Left ventricle myocardium superior (tissue), 1 donor: ENCODE measurements at regions not wholly inside any gene's neighbourhood (a gene's known extent, or its start where the extent isn't known, plus 50 kb on each side); places are given as distances from the start of the nearest gene placed in this dataset.

Experiments
- ATAC-seq: fragments of 200-7000 bp; cut with Tn5 transposase; one replicate; pipeline ENCODE4 v1.9.1; 2020; ENCODE audit warnings: mild to moderate bottlenecking, moderate library complexity
- DNase-seq: peaks from one replicate; pipeline ENCODE4 v3.0.0-alpha.2; 2020
- intact Hi-C: fragments of 100-400 bp; cut with micrococcal nuclease; formaldehyde crosslinking; loops from one replicate; pipeline ENCODE4 v1.11.0; 2022
- donor health status: DM: no; HTN: yes; CAD: no; lungs with severe emphysema.

DNA sequence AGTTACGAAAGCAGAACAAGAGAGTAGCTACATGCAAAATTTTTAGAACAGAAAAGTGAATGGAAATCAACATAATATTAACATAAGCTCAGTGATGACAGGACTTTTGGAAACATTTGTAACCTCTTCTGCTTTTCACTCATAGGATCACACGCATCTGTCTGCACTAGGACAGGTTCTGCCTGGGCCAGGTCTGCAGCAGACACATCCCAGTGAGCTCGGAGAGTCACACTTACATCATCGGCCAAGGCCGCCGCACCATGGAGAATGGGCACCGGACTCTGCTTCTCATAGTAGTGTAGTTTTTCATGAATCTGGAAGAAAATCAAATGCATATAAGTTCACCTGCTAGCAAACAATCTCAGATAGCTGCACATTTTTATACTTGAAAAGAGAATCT, 150.9 kb upstream of the ODAD2 start:
- no peak for ATAC-seq
- intact Hi-C loops, result no loop called here
- DNase-seq, result no peak

DNA sequence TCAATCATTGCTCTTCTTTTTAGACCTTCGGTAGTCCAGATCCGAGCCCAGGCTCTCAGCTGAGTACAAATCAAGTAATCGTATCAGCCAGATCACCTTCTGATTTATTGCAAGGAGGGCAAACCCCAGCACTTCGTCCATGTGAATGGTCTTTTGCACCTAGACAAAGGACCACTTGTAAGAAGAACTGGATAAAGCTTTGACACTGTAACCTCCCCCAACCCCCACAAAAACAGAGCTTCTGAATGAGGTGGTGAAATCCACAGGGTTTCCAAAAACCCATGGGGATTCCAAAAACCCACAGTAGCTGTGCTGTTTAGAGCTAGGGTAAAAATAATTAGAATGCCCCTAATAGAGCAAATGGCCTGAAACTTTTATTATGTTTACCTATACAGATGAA, 148.8 kb upstream of the ODAD2 start:
- no peak for DNase-seq
- intact Hi-C loops, result no loop called here
- ATAC-seq, result no peak

DNA sequence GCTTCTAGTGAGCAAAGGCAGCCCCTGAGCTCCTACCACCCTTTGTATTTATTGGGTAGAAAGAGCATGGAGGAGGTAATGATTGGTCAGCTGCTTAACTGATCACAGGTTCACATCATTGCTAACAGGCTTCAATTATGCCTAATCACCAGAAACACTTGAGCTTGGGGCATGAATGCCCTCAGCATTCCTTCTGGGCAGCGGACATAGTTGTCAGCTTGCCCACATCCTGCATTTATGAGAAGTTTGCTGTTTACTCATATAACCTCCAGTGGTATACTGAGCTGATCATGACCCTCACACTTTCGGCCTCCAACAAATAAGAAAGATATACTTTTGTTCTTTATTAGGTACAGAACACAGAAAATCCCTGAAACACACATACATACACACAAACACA, 140.3 kb upstream of the ODAD2 start:
- intact Hi-C loops, result no loop called here
- no peak for DNase-seq
- ATAC-seq, result no peak

DNA sequence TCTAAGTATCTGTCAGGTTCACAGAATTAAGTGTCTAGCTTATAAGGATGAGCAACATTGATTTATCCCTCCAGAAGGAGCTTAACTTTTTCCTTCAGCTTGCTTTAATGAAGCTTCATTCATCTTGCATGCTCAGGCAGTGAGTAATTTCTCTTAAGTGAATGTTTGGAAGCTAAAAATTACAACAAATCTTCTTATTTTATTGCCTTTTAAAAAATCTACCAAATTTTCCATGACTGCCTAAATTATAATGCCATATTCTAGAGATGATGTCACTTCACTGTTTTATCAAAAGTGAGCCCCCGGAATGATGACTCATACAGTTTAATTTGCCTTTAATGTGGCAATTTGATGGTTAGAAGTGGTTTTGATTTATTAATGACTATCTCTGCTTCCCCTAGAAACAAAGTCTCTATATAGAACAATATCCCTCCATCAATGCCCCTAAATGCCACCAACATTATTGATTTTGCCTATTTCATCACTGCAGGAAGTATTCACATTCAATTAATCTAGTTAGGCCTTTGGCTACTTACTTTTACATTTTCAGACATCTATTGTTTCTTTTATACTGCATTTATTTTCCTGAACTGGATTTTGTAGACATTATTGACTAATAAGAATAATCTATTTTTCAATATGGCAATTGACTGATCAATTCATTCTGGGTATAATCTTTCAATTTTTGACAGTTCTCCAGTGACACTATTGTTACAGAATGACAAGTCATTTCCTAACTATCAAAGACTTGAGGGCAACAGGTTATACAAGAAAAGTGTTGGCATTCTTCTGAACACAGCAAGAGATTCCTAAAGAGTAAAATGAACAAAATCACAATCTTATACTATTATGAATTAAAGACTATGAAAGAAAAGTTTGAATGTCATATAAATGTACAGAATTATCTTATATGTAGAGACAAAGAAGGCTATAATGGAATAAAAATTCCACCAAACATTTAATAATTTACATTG, 139.3 kb upstream of the ODAD2 start:
- DNase-seq (no peak), ATAC-seq (no peak)
- intact Hi-C loops, result no loop called here

DNA sequence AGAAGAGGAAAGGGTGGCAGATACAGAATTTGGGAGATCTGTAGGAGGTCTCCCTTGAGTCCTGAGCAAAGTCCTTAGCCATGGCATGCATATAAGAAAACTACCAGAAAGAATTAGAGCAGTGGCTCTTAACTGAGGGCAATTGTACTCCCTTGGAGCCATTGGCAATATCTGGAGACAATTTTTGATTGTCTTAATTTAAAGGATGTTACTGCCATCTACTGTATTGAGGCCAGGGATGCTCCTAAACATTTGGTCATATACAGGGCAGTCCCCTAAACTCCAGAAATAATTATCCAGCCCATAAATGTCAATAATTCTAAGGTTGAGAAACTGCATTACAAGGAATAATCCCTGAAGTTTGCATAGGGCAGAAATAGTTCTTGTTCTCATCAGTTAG, 136.4 kb upstream of the ODAD2 start:
- intact Hi-C loops, result no loop called here
- DNase-seq (no peak), ATAC-seq (no peak)

DNA sequence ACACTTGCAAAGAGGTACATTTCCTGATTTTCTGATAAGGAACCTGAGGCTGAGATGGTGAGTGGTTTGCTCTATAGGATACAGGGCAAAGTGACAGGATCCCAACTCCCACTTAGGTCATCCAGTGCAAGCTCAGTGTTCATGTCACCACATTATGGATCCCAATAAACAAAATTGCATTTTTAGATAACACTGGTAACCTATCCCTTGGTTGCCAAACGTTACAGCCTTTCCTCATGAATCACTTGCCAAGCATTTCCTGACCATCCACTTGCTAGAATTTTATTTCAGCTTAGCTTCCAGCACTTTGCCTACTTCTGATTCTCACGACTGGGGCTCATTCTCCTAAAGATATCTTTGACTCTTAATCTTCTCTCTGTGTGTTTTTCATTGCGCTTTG, 131.4 kb upstream of the ODAD2 start:
- intact Hi-C loops, result no loop called here
- ATAC-seq, result no peak
- DNase-seq, result no peak

DNA sequence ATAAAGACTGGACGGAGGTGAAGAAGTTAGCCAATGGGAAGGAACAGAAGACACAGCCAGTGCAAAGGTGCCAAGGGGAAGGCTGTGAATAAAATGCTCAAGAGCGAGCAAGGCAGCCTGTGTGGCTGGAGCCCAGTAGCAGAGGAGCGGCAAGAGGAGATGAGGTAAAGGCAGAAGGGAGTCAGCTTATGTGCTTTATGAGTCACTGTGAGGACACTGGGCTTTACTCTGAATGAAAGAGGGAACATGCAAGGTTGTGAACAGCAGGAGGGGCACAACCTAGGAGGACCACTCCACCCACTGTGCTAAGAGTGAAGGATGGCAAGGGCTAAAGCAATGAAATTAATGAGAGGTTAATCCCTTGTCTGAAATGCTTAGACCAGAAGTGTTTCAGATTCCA, 129.0 kb upstream of the ODAD2 start:
- intact Hi-C loops, result no loop called here
- ATAC-seq, result no peak
- no peak for DNase-seq

DNA sequence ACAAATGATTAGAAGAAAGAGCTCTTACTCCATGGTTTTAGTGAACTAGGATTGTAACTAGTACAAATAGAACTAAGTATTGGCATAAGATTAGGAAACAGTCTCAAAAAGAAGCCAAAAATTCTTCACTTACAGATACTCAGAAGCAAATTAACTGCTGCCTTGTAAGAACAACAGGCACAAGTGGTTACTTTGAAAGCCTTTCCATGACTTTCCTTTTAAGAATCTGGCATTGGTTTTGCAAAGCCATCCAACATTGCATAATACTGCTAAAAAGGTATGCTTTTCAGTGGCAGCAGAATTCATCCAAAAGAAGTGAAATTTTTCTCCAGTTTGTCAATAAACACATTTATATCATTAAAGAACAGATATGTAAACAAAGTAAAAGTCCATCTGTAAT, 126.8 kb upstream of the ODAD2 start:
- ATAC-seq (no peak), DNase-seq (no peak)
- intact Hi-C loops, result no loop called here

DNA sequence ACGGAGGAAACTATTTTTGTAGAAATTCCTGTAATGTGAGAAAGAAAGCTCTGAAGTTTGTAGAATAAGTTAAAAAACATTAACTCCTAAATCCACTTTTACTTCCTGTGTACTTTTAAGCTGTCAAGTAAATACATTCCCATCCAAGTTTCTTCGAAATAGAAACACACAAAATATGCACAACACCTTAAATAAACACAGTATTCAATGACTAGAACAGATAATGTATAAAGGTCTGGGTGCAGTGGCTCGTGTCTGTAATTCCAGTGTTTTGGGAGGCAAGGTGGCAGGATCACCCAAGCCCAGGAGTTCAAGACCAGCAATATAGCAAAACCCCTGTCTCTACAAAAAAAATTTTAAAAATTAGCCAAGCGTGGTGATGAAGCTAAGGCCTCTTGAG, 121.9 kb upstream of the ODAD2 start:
- DNase-seq (no peak), ATAC-seq (no peak)
- intact Hi-C loops, result no loop called here

DNA sequence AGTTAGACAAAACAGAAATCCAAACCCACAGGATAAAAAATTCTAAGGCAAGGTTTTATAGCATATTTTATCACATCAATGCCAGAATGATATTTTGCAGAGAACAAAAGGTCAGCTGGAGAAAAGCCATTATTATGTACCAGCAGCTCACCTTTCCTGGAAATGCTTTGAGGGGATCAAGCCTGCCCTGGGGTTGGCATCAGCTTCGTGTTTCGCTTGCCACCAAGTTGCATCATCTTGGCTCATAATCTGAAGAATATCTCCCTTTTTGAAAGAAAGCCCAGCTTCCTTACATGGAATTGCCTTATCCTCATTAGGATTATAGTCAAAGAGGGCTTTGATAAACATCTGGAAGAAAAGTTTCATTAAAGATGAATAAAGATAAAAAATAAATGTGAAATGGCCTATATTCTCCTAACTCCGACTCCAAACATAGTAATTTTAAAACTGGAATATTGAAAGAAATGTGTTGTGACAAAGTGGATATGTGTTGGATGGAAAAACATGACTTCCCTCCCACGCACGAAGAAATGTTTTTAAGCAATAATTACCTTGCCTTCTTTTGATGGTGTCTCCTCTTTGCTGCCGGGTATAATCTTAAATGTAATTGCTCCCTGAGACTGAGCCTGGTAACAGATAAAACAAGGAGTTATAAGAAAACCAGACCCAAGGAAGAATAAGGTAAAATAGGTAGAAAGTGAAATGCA, 121.3 kb upstream of the ODAD2 start:
- ATAC-seq, result no peak

DNA sequence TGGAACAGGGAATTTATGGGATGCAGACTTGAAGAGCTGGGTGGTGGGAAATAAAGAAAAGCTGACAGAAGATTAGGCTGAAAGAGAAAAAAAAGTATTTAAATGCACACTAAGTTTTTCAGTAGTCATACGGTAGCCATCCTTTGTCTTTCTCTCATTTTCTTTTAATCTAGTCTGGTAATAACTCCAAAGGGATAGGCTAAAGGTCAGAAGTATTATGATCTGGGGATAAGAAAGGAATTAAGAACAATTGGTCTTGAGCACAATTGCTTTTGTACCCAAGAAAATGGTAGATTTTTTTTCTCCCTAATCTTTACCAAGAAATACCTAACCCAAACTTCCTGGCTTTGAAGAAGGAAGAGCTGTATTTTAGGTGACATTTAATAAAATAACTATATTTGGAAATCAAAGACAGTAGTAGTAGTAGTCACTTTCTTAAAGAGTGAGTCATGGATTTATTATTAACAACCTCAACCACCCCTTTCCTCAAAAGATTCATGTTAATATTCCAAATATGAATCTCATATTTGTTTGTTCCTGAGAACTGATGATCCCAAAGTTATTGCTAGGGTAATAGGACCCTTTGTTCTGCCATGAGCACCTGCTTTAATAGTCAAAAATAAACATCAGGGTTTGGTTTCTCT, 120.2 kb upstream of the ODAD2 start:
- DNase-seq (no peak), ATAC-seq (no peak)
- intact Hi-C loops, result no loop called here

More for the DNA sequence above, 121.3 kb upstream of the ODAD2 start:
- intact Hi-C loops, result no loop called here
- no peak for DNase-seq

DNA sequence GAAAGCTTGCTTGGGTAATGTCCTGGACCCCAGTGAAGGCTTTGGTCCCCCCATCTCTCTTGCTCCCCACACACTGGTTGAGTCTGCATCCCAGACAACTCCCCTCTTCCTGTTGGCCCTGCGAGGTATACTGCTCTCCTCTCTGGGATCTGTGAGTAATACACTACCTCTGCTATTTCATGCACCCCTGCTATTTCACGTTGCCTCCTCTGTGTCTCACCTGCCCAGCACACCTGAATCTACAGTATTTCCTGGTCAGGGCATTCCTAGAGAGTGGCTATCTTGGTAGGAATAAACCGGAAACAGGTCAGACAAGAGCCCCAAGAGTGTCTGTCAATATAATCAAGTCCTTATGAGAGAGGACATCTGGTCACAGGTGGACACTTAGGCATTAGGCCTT, 114.3 kb upstream of the ODAD2 start:
- DNase-seq, result no peak
- ATAC-seq, result no peak
- intact Hi-C loops, result no loop called here

DNA sequence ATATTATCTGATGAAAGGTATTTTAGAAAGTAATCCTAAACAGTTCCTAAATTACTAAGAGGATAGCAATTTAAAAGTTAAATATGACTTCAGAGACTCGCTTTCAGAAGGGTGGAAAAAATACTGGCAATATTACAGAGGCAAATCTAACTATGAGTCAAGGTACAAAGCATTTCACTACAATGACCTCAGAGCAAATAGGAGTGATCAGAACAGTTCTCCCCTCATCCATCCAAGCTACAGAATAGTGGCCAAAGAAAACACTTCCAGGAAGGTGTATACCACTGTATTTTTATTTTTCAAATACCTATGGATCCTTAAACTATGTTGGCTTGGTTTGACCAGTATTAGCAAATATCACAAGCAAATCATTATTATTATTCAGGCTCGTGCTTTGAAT, 112.8 kb upstream of the ODAD2 start:
- DNase-seq (no peak), ATAC-seq (no peak)
- intact Hi-C loops, result no loop called here

DNA sequence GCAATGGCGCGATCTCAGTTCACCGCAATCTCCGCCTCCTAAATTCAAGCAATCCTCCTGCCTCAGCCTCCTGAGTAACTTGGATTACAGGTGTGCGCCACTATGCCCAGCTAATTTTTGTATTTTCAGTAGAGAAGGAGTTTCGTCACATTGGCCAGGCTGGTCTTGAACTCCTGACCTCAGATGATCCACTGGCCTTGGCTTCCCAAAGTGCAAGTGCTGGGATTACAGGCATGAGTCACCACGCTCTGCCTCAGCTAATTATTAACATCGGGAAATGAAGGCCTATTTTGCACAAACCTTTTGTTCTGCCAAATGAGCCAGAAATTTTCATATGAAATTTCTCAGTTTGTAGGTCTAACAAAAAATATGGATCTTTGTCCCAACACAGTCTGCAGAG, 106.7 kb upstream of the ODAD2 start:
- intact Hi-C loops, result no loop called here

DNA sequence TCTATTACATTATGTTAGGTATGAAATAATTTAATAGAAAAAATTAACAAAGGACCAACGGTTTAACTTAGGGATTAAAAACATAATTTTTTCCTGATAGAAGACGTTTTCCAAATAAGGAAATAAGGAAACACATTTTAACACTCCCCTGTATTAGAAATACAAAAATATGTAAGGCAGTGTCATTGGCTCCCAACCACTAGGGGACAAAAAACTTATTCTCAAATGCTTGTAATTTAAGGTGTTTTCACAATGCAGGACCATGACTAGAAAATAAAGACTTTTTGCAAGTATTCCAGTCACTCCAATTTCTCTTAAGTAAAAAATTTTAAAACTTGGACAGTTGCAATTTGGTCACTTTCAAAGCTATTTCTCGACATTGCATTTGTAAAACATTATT, 98.8 kb upstream of the ODAD2 start:
- ATAC-seq (no peak), DNase-seq (no peak)
- intact Hi-C loops, result no loop called here

More for the DNA sequence above, 106.7 kb upstream of the ODAD2 start:
- ATAC-seq (no peak), DNase-seq (no peak)

DNA sequence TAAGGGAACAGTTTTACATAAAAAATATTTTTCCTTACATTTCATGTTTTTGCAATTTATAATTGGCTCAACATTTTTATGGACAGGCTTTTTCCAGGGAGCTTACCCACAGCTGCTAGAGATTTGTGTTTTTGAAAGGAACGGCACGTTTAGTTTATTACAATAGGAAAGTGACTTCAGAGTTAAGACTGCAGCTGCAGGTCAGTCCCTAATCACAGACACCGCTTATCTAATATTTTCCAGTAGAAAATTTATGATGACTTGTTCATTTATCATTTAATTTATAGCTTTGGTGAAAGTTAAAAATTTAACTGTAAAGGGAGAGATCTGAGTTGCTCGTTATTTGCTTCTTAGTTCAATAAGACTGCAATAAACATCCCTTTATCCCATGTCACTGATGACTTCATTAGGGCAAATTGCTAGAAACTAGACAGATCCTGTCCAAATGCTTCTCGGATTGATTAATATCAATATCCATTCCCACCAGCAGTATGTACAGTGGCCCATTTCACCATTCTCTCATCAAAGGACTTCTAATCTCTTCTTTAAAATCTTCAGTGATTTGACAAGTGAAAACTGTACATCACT, 97.0 kb upstream of the ODAD2 start:
- ATAC-seq, result no peak
- DNase-seq, result no peak
- intact Hi-C loops, result no loop called here

DNA sequence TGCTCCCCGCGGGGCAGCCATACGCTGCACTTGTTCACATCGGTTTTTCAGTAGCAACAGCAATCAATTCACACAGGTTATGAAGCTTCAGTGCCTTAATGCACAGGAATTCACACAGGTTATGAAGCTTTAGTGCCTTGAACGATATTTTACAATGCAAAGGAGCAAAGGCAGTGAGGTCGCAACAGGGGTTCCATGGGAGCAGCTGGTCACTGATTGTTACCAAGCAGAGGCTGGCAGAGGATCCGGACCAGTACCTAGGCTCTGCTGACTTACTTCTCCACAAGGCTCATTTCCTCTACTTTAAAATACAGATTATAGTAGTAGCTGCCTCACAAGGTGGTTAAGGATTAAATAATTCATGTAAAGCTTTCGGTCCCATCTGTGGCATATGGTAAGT, 95.2 kb upstream of the ODAD2 start:
- DNase-seq (no peak), ATAC-seq (no peak)
- intact Hi-C loops, result no loop called here

DNA sequence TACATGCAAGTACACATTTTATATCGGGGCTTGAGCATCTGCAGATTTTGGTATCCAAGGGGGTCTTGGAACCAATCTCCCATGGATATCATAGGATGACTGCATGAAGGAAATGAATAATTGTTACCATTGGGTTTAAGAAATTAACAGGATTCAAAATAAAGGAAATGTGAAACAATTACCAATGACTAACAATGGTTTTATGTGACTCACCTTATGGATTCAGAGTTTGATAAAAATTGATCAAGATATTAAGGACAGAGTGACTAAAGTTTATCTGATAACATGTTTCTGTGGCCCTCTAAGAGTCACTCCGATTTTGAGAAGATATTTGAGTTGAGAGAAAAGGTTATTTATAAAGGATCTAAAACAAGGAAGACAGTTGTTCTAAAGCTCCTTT, 93.0 kb upstream of the ODAD2 start:
- ATAC-seq (no peak), DNase-seq (no peak)
- intact Hi-C loops, result no loop called here

DNA sequence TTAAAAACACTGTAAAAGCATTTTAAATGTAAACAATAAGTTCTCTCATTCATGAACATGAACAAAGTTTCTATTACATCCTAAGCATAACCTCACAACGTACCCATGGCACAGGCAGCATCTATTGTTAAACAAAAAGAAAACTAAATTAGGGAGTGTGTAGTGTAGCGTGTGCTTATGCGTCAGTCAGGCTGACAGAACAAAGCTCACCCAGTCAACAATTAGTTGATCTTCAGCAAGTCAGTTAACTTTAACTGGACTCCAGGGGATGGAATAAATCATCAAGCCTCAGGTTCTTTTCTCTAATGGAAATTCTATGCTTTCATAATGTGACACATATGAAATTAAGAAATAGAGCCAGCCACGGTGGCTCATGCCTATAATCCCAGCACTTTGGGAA, 91.6 kb upstream of the ODAD2 start:
- intact Hi-C loops, result no loop called here
- ATAC-seq (no peak), DNase-seq (no peak)

DNA sequence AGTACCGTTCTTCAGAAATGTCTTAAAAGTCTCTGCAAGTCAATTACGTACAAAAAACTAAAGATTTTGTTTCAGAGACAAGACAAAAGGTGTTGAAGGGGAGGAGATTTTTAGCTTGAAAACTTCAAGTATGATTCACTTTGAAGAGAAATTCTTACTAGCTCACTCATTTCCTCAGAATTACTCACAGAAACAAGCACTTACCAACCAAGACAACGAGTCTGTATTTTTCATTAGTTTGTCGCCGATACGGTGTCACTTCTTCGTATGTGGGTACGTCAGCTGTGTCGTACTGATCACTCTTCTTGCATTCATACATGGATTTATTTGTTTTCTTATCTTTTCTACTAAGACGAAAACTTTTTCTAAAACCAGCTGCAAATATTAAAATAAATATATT, 90.6 kb upstream of the ODAD2 start:
- intact Hi-C loops, result no loop called here
- ATAC-seq (no peak), DNase-seq (no peak)
